ENCODE measurements at regions not wholly inside any gene's neighbourhood (a gene's known extent, or its start where the extent isn't known, plus 50 kb on each side); places are given as distances from the start of the nearest gene placed in this dataset.

DNA sequence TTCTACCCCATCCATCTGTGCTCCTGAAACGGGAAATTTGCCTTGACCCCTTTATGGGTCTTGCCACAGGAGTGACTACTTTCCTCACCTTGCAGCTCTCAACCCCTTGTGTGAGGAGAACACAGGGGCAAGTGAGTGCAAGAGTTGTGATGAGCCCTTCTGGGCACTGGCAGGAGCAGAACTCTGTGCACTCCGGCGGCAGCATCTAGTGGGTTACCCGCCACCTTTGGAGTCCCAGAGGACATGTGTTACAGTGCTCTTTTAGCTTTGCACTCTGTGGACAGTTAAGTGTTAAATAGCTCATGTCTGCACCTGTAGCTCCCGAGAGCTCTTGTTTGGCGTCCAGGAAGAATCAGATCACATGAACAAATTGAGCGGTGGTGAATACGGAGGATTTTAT is 940.2 kb downstream of the GRIK2 start:
- no peak for DNase-seq

DNA sequence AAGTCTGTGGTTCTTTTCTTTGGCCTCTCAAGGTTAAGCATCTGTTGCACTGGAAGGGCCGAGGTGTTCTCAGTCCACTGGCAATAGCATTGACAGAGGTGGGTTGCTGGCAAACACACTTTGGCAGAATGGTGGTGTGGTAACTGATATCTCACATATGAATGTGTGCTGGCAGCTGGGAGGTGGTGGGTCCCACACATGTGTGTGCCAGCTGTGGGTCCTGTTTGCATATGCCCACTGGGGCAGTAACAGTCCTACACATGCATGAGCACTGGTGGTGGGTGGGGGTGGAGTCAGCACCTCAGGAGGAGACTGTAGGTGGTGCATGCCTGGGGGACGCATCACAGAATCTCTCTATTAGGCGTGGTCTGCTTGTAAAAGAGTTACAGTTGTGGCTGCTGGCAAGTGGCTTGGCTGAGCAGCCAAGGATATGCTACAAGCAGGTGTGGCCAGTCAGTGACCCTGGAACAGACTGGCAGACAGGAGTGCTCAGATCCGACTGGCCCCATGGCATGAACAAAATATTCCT is 934.3 kb downstream of the GRIK2 start:
- no peak for DNase-seq

- no peak for DNase-seq
These were observed 920.2 kb downstream of the GRIK2 start for GRCh38 chr6:102313699-102314098.

DNA sequence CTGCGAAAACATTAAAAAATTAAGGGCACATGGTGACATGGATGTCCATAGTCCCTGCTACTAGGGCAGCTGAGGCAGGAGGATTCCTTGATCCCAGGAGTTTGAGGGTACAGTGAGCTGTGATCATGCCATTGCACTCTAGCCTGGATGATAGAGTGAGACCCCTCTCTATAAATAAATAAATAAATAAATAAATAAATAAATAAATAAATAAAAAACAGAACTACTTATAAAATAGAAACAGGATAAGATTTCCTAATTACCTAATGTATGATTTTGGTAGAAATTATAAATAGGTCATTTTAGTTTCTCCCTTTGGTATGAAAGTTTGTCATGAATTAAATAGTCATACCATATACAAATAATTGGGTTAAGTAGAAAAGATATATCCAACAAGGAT is 916.2 kb downstream of the GRIK2 start:
- DNase-seq: no peak

DNA sequence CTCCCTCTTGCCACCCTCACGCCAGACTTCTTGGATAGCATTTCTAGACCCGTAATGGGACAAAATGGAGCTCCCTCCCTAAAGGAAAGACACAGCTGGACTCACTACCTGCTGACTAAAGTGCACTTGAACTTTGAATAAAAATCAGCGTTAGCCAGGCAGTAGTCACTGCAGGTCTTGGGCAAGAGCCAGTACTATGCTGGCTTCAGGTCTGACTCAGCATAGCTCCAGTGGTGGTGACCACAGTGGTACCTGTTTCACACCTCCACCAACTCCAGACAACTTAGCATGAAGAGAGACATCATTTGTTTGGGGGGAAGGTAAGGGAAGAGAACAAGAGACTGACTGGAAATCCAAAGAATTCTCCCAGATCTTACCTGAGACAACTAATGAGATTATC is 906.8 kb downstream of the GRIK2 start:
- DNase-seq: no peak

DNA sequence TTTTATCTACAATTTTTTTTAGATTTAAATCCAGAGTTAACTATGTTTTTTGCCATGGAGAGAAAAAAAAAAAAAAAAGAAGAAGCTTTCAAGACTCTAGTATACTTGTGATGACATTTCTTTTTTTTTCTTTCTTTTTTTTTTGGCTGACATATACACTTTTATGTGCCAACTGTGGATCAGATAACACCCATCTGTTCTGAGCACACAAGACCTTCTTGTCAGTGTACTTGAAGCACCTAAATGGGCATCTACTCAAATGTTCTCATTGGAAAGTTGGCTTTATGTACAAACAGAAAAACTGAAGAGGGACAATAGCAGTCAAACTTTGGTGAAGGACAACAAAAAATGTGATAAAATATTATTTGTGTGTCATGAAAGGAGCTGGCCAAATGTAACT is 904.5 kb downstream of the GRIK2 start:
- DNase-seq: no peak

Data from left hindlimb (tissue), 1 donor.